ENCODE measurements at regions not wholly inside any gene's neighbourhood (a gene's known extent, or its start where the extent isn't known, plus 50 kb on each side); places are given as distances from the start of the nearest gene placed in this dataset.
"Not testable (repeated sequence)": the region's sequence is repeated elsewhere in the genome, so short reads cannot be mapped to it uniquely, and the experiment has no call there.

GRCh38 chr4:57943682-57944081 is 833.5 kb upstream of the IGFBP7 start:
- H3K27ac ChIP-seq = no peak overlapping the region
- H3K4me1 ChIP-seq (ENCODE audit: low read depth) = no peaks in the 10 kb centered on the region
- TF ChIP-seq CTCF (IDR thresholded peaks at IDR 0.05; ENCODE audit: low read depth, low read length) = no peak

GRCh38 chr4:57937326-57937725 is 827.1 kb upstream of the IGFBP7 start:
- DNase-seq (ENCODE audit: low read depth in 1 of 2, low spot score in 1 of 2); H3K36me3 ChIP-seq; H3K9me3 ChIP-seq (ENCODE audit: low read depth); H3K27me3 ChIP-seq; H3K27ac ChIP-seq; H3K4me3 ChIP-seq; H3K4me1 ChIP-seq (ENCODE audit: low read depth): not testable (repeated sequence)

More at GRCh38 chr4:57943682-57944081, 833.5 kb upstream of the IGFBP7 start:
- DNase-seq (ENCODE audit: low read depth in 1 of 2, low spot score in 1 of 2) = peak in 1 of 2 donors; percentile 55
- Histone ChIP-seq H3K36me3 (no peaks in the 10 kb centered on the region), H3K9me3 (ENCODE audit: low read depth) (no peaks in the 10 kb centered on the region), H3K4me3 (no peak overlapping the region), H3K27me3 (no peaks in the 10 kb centered on the region)

- H3K4me3 ChIP-seq = no peak overlapping the region
- TF ChIP-seq CTCF (IDR thresholded peaks at IDR 0.05; ENCODE audit: low read depth, low read length) = no peak
- no peaks in the 10 kb centered on the region for H3K36me3 ChIP-seq
- DNase-seq (ENCODE audit: low read depth in 1 of 2, low spot score in 1 of 2) = no peak
- no peaks in the 10 kb centered on the region for H3K9me3 ChIP-seq (ENCODE audit: low read depth)
- H3K4me1 ChIP-seq (ENCODE audit: low read depth) = peaks cover 5% of the 10 kb centered on the region
- H3K27ac ChIP-seq = no peak overlapping the region
- no peaks in the 10 kb centered on the region for H3K27me3 ChIP-seq
These were observed 816.1 kb upstream of the IGFBP7 start for GRCh38 chr4:57926311-57926710.

GRCh38 chr4:57924951-57925350 is 814.8 kb upstream of the IGFBP7 start:
- TF ChIP-seq CTCF (IDR thresholded peaks at IDR 0.05; ENCODE audit: low read depth, low read length) = no peak

GRCh38 chr4:57916479-57916878 is 806.3 kb upstream of the IGFBP7 start:
- Histone ChIP-seq H3K9me3 (ENCODE audit: low read depth) (no peaks in the 10 kb centered on the region), H3K4me1 (ENCODE audit: low read depth) (no peaks in the 10 kb centered on the region), H3K27me3 (no peaks in the 10 kb centered on the region), H3K36me3 (no peaks in the 10 kb centered on the region), H3K4me3 (no peak overlapping the region), H3K27ac (no peak overlapping the region)
- DNase-seq (ENCODE audit: low read depth in 1 of 2, low spot score in 1 of 2) = no peak
- TF ChIP-seq CTCF (IDR thresholded peaks at IDR 0.05; ENCODE audit: low read depth, low read length) = no peak

More at GRCh38 chr4:57924951-57925350, 814.8 kb upstream of the IGFBP7 start:
- Histone ChIP-seq H3K27me3 (no peaks in the 10 kb centered on the region), H3K4me1 (ENCODE audit: low read depth) (peaks cover 5% of the 10 kb centered on the region), H3K4me3 (no peak overlapping the region), H3K9me3 (ENCODE audit: low read depth) (no peaks in the 10 kb centered on the region), H3K36me3 (no peaks in the 10 kb centered on the region), H3K27ac (no peak overlapping the region)
- no peak for DNase-seq (ENCODE audit: low read depth in 1 of 2, low spot score in 1 of 2)

GRCh38 chr4:57911203-57911602 is 801.0 kb upstream of the IGFBP7 start:
- no peak overlapping the region for H3K4me3 ChIP-seq
- no peaks in the 10 kb centered on the region for H3K4me1 ChIP-seq (ENCODE audit: low read depth)
- H3K36me3 ChIP-seq = no peaks in the 10 kb centered on the region
- H3K27ac ChIP-seq = no peak overlapping the region
- no peaks in the 10 kb centered on the region for H3K9me3 ChIP-seq (ENCODE audit: low read depth)
- no peaks in the 10 kb centered on the region for H3K27me3 ChIP-seq
- DNase-seq (ENCODE audit: low read depth in 1 of 2, low spot score in 1 of 2) = no peak
- TF ChIP-seq CTCF (IDR thresholded peaks at IDR 0.05; ENCODE audit: low read depth, low read length) = no peak

Measured in cardiac muscle cell (in vitro differentiated cells and primary cell).